ENCODE measurements at regions not wholly inside any gene's neighbourhood (a gene's known extent, or its start where the extent isn't known, plus 50 kb on each side); places are given as distances from the start of the nearest gene placed in this dataset.

- intact Hi-C loops (cut with DNase I, micrococcal nuclease): no loop called here
- CTCF ChIA-PET: interaction anchor here (1.0 kb wide), 1 partner anchor 12 kb away, joined by 3 read pairs; no protein-coding TSS in a partner anchor
These were observed 108.1 kb downstream of the GNAT3 start for GRCh38 chr7:80403686-80404241.

DNA sequence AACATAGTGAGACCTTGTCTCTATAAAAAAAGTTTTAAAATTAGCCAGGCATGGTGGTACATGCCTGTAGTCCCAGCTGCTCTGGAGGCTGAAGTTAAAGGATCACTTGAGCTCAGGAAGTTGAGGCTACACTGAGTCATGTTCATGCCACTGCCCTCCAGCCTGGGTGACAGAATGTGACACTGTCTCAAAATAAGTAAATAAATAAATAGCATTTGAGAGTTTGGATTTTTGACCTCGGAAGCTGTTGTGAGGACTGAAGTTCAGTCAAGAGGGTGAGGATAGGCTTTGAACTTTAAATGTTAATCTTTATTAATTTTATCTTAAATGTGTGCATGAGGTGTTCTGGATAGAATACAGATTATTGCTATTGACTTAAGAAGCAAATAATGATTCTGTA is 110.2 kb downstream of the GNAT3 start:
- Mint-ChIP-seq H3K27ac (no peak overlapping the region), H3K4me3 (no peak overlapping the region), H3K4me1 (no peaks in the 10 kb centered on the region), H3K36me3 (ENCODE audit: low read depth) (no peaks in the 10 kb centered on the region), H3K27me3 (no peaks in the 10 kb centered on the region), H3K9me3 (ENCODE audit: low read depth) (no peaks in the 10 kb centered on the region)
- DNase-seq (no peak), ATAC-seq (no peak)
- intact Hi-C loops (cut with DNase I, micrococcal nuclease): no loop called here
- CTCF ChIA-PET: interaction anchor here (1.1 kb wide), 1 partner anchor 9 kb away, joined by 8 read pairs; no protein-coding TSS in a partner anchor
- POLR2A ChIA-PET: no interaction called here

More at GRCh38 chr7:80403686-80404241, 108.1 kb downstream of the GNAT3 start:
- H3K4me3 Mint-ChIP-seq: no peak overlapping the region
- no peaks in the 10 kb centered on the region for H3K4me1 Mint-ChIP-seq
- no peaks in the 10 kb centered on the region for H3K27me3 Mint-ChIP-seq
- no peak overlapping the region for H3K27ac Mint-ChIP-seq
- ATAC-seq (no peak), DNase-seq (no peak)
- POLR2A ChIA-PET: no interaction called here
- H3K9me3 Mint-ChIP-seq (ENCODE audit: low read depth): no peaks in the 10 kb centered on the region
- H3K36me3 Mint-ChIP-seq (ENCODE audit: low read depth): no peaks in the 10 kb centered on the region

DNA sequence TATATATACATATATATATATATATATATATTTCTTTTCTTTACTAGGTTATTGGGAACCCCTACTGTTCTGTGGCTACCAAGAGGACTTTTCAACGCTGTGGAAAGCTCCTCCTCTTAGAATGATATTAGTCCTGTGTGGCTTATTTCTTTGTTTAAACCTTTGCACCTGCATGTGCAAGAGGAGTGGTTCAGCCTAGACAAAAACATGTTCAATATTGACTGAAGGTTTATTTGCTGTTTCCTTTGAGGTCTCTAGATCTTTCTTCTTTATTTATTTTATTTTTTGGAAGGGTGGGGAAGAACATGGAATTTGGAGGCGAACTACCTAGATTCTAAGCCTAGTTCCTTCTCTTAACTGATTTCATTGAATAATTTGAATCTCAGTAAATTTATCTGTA is 118.1 kb downstream of the GNAT3 start:
- intact Hi-C loops (cut with DNase I, micrococcal nuclease): loop anchor here (1.0 to 10.0 kb wide), 4 partner anchors 259 to 333 kb away; partner anchors contain the start of gene GNAI1 (in 2 of the 2)
- no peaks in the 10 kb centered on the region for H3K27me3 Mint-ChIP-seq

DNA sequence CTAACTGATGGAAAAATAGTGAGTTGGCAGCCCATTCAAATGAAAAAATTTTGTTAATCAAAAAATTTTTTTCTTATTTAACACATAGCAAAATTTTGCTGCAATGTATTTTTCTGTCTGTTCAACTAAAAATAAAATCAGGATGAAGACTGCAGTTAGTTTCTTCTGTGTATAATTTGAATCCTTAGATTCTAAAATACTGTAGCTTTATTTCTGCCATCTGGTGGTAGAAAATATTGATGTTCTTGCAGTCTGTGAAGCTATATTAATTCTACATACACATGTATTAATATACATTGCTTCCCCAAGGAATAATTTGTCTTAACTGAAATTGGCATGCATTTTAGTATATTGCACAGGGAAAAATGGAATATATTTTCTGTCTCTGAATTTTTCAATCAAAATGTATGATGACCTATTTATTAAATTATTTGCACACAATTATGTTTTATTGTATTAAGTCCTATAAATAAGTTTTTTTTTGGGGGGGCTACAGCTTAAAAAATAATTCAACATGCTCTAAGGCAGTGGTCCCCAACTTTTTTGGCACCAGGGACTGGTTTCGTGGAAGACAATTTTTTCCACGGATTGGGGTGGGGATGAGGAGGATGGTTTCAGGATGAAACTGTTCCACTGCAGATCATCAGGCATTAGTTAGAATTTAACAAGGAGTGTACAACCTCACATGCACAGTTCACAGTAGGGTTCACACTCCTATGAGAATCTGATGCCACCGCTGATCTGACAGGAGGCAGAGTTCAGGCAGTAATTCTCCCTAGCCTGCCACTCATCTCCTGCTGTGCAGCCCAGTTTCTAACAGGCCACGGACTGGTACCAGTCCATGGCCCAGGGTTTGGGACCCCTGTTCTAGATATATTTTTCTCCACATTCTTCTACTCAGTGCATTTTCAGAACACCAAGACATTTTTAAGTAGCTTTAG is 119.4 kb downstream of the GNAT3 start:
- Mint-ChIP-seq H3K27ac (no peak overlapping the region), H3K36me3 (ENCODE audit: low read depth) (no peaks in the 10 kb centered on the region), H3K9me3 (ENCODE audit: low read depth) (no peaks in the 10 kb centered on the region), H3K4me3 (no peak overlapping the region), H3K4me1 (no peaks in the 10 kb centered on the region), H3K27me3 (no peaks in the 10 kb centered on the region)
- POLR2A ChIA-PET: no interaction called here
- DNase-seq (no peak), ATAC-seq (no peak)
- intact Hi-C loops (cut with DNase I, micrococcal nuclease): loop anchor here (1.0 to 10.0 kb wide), 4 partner anchors 258 to 332 kb away; partner anchors contain the start of gene GNAI1 (in 2 of the 2)
- CTCF ChIA-PET: interaction anchor here (0.6 to 2.3 kb wide), 10 partner anchors 9 to 333 kb away, joined by 3 to 8 read pairs (median 4); partner anchors contain the start of gene GNAI1

More for the DNA sequence above, 118.1 kb downstream of the GNAT3 start:
- Mint-ChIP-seq H3K4me3 (no peak overlapping the region), H3K36me3 (ENCODE audit: low read depth) (no peaks in the 10 kb centered on the region), H3K27ac (no peak overlapping the region), H3K9me3 (ENCODE audit: low read depth) (no peaks in the 10 kb centered on the region), H3K4me1 (no peaks in the 10 kb centered on the region)
- ATAC-seq (no peak), DNase-seq (no peak)
- ChIA-PET POLR2A (no interaction called here), CTCF (interaction anchor here (2.3 kb wide), 1 partner anchor 260 kb away, joined by 5 read pairs; the partner anchor contains the start of gene GNAI1)

DNA sequence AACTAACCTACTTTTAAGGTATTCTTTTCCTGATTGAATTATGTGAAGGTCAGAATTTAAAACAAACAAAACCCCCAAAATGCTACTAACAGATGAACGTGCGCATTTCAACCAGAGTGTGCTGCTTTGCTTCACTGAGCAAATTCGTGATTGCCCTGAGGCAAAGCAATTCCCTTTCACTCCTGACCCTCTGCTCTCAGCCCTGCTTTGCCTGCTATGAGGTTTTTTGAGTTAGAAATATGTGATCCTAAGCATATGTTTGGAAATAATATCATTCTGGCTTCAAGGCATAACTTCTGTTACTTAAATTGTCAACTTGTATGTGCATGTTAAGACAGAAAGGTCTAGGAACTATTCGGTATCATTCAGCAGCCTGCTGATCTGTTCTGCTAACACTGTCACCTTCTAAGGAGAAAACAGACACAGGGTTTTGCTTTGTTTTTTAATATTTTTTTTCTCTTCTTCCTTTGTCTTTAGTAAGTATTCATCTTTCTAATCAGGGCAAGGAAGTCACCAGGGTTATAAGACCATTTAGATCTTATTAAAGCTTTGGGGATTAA is 124.2 kb downstream of the GNAT3 start:
- no peaks in the 10 kb centered on the region for H3K27me3 Mint-ChIP-seq
- ChIA-PET POLR2A (no interaction called here), CTCF (interaction anchor here (1.6 kb wide), 1 partner anchor 8 kb away, joined by 3 read pairs; no protein-coding TSS in a partner anchor)
- DNase-seq: no peak
- no peaks in the 10 kb centered on the region for H3K36me3 Mint-ChIP-seq (ENCODE audit: low read depth)
- no peaks in the 10 kb centered on the region for H3K4me1 Mint-ChIP-seq
- no peak for ATAC-seq
- H3K4me3 Mint-ChIP-seq: no peak overlapping the region
- no peak overlapping the region for H3K27ac Mint-ChIP-seq
- intact Hi-C loops (cut with DNase I, micrococcal nuclease): no loop called here
- H3K9me3 Mint-ChIP-seq (ENCODE audit: low read depth): no peaks in the 10 kb centered on the region

DNA sequence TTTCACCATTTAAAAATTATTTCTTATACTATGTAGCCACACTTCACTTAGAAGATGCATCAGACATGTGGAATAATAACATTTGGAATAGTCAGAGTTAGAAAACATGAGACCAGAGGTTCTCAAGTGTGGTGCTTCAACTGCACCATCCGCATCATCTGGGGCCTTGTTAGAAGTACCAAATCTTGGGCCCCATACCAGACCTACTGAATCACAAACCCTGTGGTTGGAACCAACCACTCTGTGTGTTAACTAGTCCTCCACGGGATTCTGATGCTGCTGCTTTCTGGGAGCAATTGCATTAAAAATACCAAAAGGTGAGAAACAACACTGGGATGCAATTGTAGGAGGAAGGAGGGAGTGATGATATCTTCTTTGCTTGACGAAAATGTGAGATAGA is 125.2 kb downstream of the GNAT3 start:
- ChIA-PET CTCF (no interaction called here), POLR2A (no interaction called here)
- no peak for ATAC-seq
- H3K4me1 Mint-ChIP-seq: no peaks in the 10 kb centered on the region
- H3K9me3 Mint-ChIP-seq (ENCODE audit: low read depth): no peaks in the 10 kb centered on the region
- intact Hi-C loops (cut with DNase I, micrococcal nuclease): no loop called here
- H3K4me3 Mint-ChIP-seq: no peak overlapping the region
- DNase-seq: no peak
- no peak overlapping the region for H3K27ac Mint-ChIP-seq
- H3K27me3 Mint-ChIP-seq: no peaks in the 10 kb centered on the region
- no peaks in the 10 kb centered on the region for H3K36me3 Mint-ChIP-seq (ENCODE audit: low read depth)

DNA sequence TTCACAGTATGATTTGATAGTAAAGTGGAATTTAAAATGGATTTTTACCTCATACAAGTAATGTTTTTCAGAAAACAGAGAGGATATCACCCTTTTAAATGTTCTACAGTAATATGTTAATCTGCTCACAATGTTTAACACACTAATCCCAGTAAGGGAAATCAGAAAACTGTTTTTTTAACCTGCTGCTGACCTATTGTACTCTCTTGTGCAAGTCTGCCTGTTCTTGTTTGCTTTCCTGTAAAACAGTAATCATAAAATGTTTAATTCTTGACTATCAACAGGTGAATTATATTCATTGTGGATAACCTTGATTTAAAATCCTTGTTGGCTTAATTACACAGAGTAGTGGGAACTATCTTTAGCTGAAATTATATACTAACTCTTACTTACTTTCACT is 126.4 kb downstream of the GNAT3 start:
- no peaks in the 10 kb centered on the region for H3K36me3 Mint-ChIP-seq (ENCODE audit: low read depth)
- no peaks in the 10 kb centered on the region for H3K4me1 Mint-ChIP-seq
- H3K27me3 Mint-ChIP-seq: no peaks in the 10 kb centered on the region
- no peaks in the 10 kb centered on the region for H3K9me3 Mint-ChIP-seq (ENCODE audit: low read depth)
- no peak for ATAC-seq
- no peak overlapping the region for H3K4me3 Mint-ChIP-seq
- ChIA-PET POLR2A (no interaction called here), CTCF (no interaction called here)
- DNase-seq: no peak
- H3K27ac Mint-ChIP-seq: no peak overlapping the region
- intact Hi-C loops (cut with DNase I, micrococcal nuclease): no loop called here

- H3K4me3 Mint-ChIP-seq: no peak overlapping the region
- CTCF ChIA-PET: no interaction called here
- intact Hi-C loops (cut with DNase I, micrococcal nuclease): no loop called here
- H3K27ac Mint-ChIP-seq: no peak overlapping the region
- peaks cover 2% of the 10 kb centered on the region for H3K9me3 Mint-ChIP-seq (ENCODE audit: low read depth)
- no peaks in the 10 kb centered on the region for H3K4me1 Mint-ChIP-seq
- H3K27me3 Mint-ChIP-seq: no peaks in the 10 kb centered on the region
- no peaks in the 10 kb centered on the region for H3K36me3 Mint-ChIP-seq (ENCODE audit: low read depth)
- DNase-seq (no peak), ATAC-seq (no peak)
- POLR2A ChIA-PET: no interaction called here
These were observed 130.9 kb downstream of the GNAT3 start for GRCh38 chr7:80380957-80381356.

- Mint-ChIP-seq H3K27ac (no peak overlapping the region), H3K9me3 (ENCODE audit: low read depth) (peaks cover 2% of the 10 kb centered on the region), H3K27me3 (no peaks in the 10 kb centered on the region), H3K4me3 (no peak overlapping the region), H3K36me3 (ENCODE audit: low read depth) (no peaks in the 10 kb centered on the region), H3K4me1 (no peaks in the 10 kb centered on the region)
- DNase-seq: no peak
- ATAC-seq: no peak
- ChIA-PET POLR2A (no interaction called here), CTCF (interaction anchor here (0.6 to 1.1 kb wide), 3 partner anchors 9 to 42 kb away, joined by 3 to 4 read pairs (median 3); no protein-coding TSS in a partner anchor)
- intact Hi-C loops (cut with DNase I, micrococcal nuclease): no loop called here
These were observed 132.6 kb downstream of the GNAT3 start for GRCh38 chr7:80379034-80379982.

DNA sequence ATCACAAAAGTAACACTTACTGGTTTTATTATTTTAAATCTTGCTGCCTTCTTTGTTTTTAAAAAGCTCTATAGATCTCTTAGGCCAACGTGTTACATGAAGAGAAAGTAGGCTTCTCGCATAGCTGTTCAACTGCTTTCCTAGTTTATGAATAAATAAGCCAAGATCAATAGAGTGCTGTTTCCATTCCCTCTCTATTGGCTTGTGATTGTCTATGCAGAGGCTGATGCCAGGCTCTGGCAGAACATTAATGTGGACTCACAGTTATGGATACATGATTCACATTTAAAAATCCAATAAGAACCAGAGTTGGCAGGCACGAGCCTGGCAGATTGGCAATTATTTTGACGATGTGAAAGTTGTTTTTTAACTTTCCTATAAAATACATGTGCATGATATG is 137.5 kb downstream of the GNAT3 start:
- Mint-ChIP-seq H3K27ac (no peak overlapping the region), H3K4me3 (no peak overlapping the region), H3K9me3 (ENCODE audit: low read depth) (peaks cover 2% of the 10 kb centered on the region), H3K27me3 (no peaks in the 10 kb centered on the region), H3K36me3 (ENCODE audit: low read depth) (no peaks in the 10 kb centered on the region), H3K4me1 (no peaks in the 10 kb centered on the region)
- ChIA-PET POLR2A (no interaction called here), CTCF (interaction anchor here (1.5 kb wide), 1 partner anchor 18 kb away, joined by 3 read pairs; no protein-coding TSS in a partner anchor)
- DNase-seq (no peak), ATAC-seq (no peak)
- intact Hi-C loops (cut with DNase I, micrococcal nuclease): no loop called here
